Nephron (organoid): ENCODE measurements at regions not wholly inside any gene's neighbourhood (a gene's known extent, or its start where the extent isn't known, plus 50 kb on each side); places are given as distances from the start of the nearest gene placed in this dataset.

ENCODE experiments used
- H3K27ac Mint-ChIP-seq, 3 experiments: 2 replicates each; pipeline ENCODE4 v1.8.0; 2020; ENCODE audit warnings: mixed read lengths in 3 of 3, mild to moderate bottlenecking in 2 of 3, moderate library complexity in 1 of 3
- H3K27me3 Mint-ChIP-seq: 2 replicates; pipeline ENCODE4 v1.8.0; 2021; ENCODE audit warnings: low read depth, mild to moderate bottlenecking, moderate library complexity, mixed read lengths
- H3K36me3 Mint-ChIP-seq: 2 replicates; pipeline ENCODE4 v1.8.0; 2020; ENCODE audit warnings: low read depth, mixed read lengths
- H3K4me1 Mint-ChIP-seq: 2 replicates; pipeline ENCODE4 v1.8.0; 2020; ENCODE audit warnings: mixed read lengths
- H3K4me3 Mint-ChIP-seq, 3 experiments: 2 replicates each; pipeline ENCODE4 v1.8.0; 2020; ENCODE audit warnings: mild to moderate bottlenecking in 3 of 3, mixed read lengths in 3 of 3, moderate library complexity in 2 of 3
- H3K9me3 Mint-ChIP-seq: 2 replicates; pipeline ENCODE4 v1.8.0; 2020; ENCODE audit warnings: mixed read lengths
- TF ChIP-seq, protein P1 (sequence below), 3 experiments: fragments of 200-600 bp; sonication (generic); IDR thresholded peaks; one replicate each; pipeline ENCODE4 v1.5.0; 2021; ENCODE audit warnings: antibody characterized with exemption in 3 of 3; ENCODE audit not compliant: unreplicated experiment in 3 of 3

DNA sequence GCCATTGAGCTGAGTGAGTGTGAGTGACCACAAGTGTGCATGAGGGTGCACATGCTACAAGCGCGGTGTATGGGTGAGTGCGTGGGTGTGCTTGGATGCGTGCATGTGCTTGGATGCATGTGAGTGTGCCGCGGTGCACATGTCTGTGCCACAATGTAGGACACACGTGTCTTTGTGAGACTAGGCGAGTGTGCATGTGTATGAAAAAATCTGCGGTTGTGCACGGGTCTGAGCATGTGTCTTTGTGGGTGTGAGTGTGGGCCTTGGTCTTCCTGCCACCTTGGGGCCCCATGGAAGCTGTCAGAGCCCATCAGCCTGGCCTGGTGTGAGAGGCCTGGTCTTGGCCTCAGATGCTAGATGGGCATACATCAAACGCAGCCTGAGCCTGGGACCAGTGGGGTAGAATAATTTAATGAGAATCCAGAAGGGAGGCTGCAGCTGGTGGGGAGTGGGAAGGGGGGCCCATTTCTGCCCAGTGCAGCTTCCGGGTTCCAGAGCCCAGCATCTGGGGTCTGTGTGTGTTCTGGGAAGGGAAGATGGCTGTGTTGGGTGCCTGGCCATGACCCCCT is 103.9 kb upstream of the SLC2A1 start:
- Mint-ChIP-seq H3K27ac (no peak overlapping the region), H3K9me3 (no peaks in the 10 kb centered on the region), H3K36me3 (no peaks in the 10 kb centered on the region)

DNA sequence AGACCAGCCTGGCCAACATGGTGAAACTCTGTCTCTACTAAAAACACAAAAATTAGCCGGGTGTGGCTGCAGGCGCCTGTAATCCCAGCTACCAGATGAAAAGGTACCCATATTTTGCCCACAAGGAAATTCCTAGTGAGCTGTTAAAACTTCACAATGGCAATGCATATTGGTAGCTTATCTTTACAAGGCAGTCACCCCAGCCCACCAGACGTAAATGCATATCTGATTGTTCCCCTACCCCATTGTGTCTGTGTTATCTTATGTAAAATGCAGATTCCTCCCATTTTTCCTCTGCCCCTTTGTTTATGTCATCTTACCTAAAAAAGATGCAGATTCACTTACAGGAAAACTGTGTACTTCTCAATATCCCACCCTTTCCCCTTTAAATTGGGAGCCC is 103.1 kb upstream of the SLC2A1 start:
- TF ChIP-seq, protein P1, sequence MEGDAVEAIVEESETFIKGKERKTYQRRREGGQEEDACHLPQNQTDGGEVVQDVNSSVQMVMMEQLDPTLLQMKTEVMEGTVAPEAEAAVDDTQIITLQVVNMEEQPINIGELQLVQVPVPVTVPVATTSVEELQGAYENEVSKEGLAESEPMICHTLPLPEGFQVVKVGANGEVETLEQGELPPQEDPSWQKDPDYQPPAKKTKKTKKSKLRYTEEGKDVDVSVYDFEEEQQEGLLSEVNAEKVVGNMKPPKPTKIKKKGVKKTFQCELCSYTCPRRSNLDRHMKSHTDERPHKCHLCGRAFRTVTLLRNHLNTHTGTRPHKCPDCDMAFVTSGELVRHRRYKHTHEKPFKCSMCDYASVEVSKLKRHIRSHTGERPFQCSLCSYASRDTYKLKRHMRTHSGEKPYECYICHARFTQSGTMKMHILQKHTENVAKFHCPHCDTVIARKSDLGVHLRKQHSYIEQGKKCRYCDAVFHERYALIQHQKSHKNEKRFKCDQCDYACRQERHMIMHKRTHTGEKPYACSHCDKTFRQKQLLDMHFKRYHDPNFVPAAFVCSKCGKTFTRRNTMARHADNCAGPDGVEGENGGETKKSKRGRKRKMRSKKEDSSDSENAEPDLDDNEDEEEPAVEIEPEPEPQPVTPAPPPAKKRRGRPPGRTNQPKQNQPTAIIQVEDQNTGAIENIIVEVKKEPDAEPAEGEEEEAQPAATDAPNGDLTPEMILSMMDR (IDR thresholded peaks at IDR 0.05; ENCODE audit: unreplicated experiment in 3 of 3): no peak
- H3K9me3 Mint-ChIP-seq: no peaks in the 10 kb centered on the region
- H3K36me3 Mint-ChIP-seq: no peaks in the 10 kb centered on the region
- H3K4me3 Mint-ChIP-seq: no peak overlapping the region
- H3K27me3 Mint-ChIP-seq: peaks cover 3% of the 10 kb centered on the region
- no peak overlapping the region for H3K27ac Mint-ChIP-seq
- H3K4me1 Mint-ChIP-seq: peaks cover 43% of the 10 kb centered on the region

More for the DNA sequence above, 103.9 kb upstream of the SLC2A1 start:
- peaks cover 40% of the 10 kb centered on the region for H3K4me1 Mint-ChIP-seq
- peaks cover 3% of the 10 kb centered on the region for H3K27me3 Mint-ChIP-seq
- TF ChIP-seq, protein P1 (IDR thresholded peaks at IDR 0.05; ENCODE audit: unreplicated experiment in 3 of 3): no peak
- H3K4me3 Mint-ChIP-seq: no peak overlapping the region

DNA sequence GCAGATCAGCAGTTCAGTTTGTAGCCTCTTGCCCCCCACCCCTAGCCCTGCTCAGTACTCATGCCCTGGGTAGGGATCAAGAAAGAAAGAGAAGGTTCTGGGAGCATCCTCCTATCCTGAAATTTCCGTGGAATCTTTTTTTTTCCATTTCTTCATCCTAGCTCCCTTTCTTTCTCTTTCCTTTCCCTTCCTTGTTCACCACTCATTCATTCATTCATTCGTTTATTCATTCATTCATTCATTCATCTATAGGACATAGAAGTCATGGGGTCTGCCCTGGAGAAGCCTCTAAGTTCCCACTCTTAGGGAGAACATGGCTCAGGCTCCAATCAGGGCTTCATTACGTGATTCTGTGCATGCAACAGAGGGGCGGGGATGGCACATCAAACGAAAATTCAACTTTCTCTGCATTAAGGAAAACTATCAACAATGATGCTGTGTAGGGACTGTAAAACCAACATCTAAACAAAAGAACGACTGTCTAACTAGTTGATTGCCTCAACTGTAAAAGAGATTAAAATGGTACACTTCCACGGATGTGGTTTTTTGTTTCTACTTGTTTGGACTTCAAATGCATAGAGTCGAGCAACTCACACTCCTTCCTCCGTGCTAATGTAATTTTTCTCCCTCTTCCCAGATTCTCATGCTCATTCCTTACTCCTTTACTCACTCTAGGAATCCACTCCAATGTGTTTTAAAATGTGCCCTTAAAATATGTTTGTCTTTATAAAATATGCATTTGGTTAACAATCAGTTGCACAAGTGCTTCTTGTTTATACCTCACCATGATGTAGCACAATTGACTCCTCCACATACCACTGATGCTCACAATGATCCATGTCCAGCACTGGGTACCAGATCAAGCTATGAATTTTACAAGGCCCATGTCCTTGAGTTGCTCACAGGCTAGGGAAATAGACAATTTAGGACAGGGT is 101.2 kb upstream of the SLC2A1 start:
- H3K27ac Mint-ChIP-seq: peak overlapping the region; percentile 75 to 92 (median 83)
- H3K27me3 Mint-ChIP-seq: no peaks in the 10 kb centered on the region
- TF ChIP-seq, protein P1 (IDR thresholded peaks at IDR 0.05; ENCODE audit: unreplicated experiment in 3 of 3): no peak
- H3K36me3 Mint-ChIP-seq: no peaks in the 10 kb centered on the region
- no peak overlapping the region for H3K4me3 Mint-ChIP-seq
- H3K4me1 Mint-ChIP-seq: peaks cover 52% of the 10 kb centered on the region
- H3K9me3 Mint-ChIP-seq: no peaks in the 10 kb centered on the region

DNA sequence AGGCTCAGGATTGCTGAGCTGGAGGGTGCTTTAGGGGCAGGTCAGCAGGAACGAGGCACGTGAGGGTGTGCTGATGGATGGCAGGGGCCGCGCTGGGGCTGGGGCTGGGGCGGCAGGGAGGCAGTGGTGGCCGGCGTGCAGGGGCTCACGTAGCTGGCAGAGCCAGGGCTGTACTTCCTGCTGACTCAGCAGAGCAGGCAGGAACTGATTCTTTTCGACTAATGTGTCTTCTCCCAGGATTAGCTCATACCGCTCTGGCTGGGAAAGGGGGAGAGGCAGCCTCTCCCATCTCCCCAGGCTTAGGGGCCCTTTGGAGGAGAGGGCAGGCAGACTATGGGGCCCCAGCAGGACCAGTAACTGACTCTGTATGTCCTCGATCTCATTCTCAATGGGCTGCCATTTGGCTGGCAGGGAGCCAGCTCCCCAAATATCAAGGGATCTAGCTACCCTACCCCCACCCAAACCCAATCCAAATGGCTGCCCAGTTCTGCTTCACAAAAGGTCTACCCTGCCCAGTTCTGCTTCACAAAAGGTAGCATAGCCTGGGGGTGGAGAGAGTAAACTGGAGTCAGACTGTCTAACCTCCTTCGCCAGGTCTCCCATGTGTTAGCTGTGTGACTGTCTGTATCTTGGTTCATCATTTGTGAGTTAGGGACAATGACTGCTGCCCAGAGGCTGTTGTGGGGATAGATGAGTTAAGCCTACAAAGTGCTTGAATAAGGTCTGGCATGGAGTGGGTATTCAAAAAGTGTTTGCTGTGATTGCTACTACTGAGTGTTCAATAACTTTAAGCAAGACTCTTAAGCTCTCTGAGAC is 100.1 kb upstream of the SLC2A1 start:
- Mint-ChIP-seq H3K27me3 (no peaks in the 10 kb centered on the region), H3K4me1 (peaks cover 54% of the 10 kb centered on the region), H3K27ac (peak overlapping the region; percentile 43 to 92 (median 83)), H3K4me3 (peak overlapping the region; percentile 22 to 37 (median 36)), H3K36me3 (no peaks in the 10 kb centered on the region), H3K9me3 (no peaks in the 10 kb centered on the region)
- TF ChIP-seq, protein P1 (IDR thresholded peaks at IDR 0.05; ENCODE audit: unreplicated experiment in 3 of 3): no peak

DNA sequence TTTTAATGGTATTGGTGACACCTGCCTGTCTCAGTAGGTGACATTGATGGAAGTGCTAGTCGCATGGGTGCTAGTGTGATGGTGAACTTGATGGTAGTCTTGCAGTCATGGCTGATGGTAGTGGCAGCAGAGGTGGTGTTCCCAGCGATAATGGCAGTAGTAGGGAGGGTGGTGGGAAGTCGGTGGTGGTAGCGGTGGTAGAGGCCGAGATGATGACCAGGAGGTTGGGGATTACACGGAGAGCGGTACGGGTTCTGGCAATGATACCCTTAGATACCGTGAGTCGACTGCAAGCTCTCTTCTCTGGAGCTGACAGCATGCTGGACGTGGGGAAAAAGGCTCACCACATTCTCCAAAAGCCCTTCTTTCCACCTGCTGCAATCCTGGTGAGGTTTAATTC is 99.4 kb upstream of the SLC2A1 start:
- no peaks in the 10 kb centered on the region for H3K9me3 Mint-ChIP-seq
- TF ChIP-seq, protein P1 (IDR thresholded peaks at IDR 0.05; ENCODE audit: unreplicated experiment in 3 of 3): no peak
- H3K4me3 Mint-ChIP-seq: peak overlapping the region in 1 of 3 experiments; percentile 36
- H3K36me3 Mint-ChIP-seq: no peaks in the 10 kb centered on the region
- H3K4me1 Mint-ChIP-seq: peaks cover 60% of the 10 kb centered on the region
- H3K27me3 Mint-ChIP-seq: no peaks in the 10 kb centered on the region
- H3K27ac Mint-ChIP-seq: peak overlapping the region; percentile 43 to 92 (median 83)
